ENCODE measurements at regions not wholly inside any gene's neighbourhood (a gene's known extent, or its start where the extent isn't known, plus 50 kb on each side); places are given as distances from the start of the nearest gene placed in this dataset.

- peaks cover 2% of the 10 kb centered on the region for H3K27me3 Mint-ChIP-seq (ENCODE audit: low read depth)
- POLR2A ChIA-PET, result no interaction called here
- DNase-seq (no peak), ATAC-seq (no peak)
- CTCF ChIA-PET, result no interaction called here
- H3K9me3 Mint-ChIP-seq (ENCODE audit: insufficient read depth), result no peaks in the 10 kb centered on the region
- no peak overlapping the region for H3K27ac Mint-ChIP-seq
- no peaks in the 10 kb centered on the region for H3K36me3 Mint-ChIP-seq (ENCODE audit: low read depth)
- no peak overlapping the region for H3K4me3 Mint-ChIP-seq
- no peaks in the 10 kb centered on the region for H3K4me1 Mint-ChIP-seq (ENCODE audit: low read depth)
These were observed 177.8 kb downstream of the LNPK start for GRCh38 chr2:175824243-175824642.

GRCh38 chr2:175823707-175824073, 178.4 kb downstream of the LNPK start:
- ATAC-seq (no peak), DNase-seq (no peak)
- no peaks in the 10 kb centered on the region for H3K4me1 Mint-ChIP-seq (ENCODE audit: low read depth)
- no peaks in the 10 kb centered on the region for H3K9me3 Mint-ChIP-seq (ENCODE audit: insufficient read depth)
- ChIA-PET POLR2A (no interaction called here), CTCF (no interaction called here)
- H3K36me3 Mint-ChIP-seq (ENCODE audit: low read depth), result no peaks in the 10 kb centered on the region
- no peak overlapping the region for H3K27ac Mint-ChIP-seq
- peaks cover 2% of the 10 kb centered on the region for H3K27me3 Mint-ChIP-seq (ENCODE audit: low read depth)
- no peak overlapping the region for H3K4me3 Mint-ChIP-seq

- Mint-ChIP-seq H3K9me3 (ENCODE audit: insufficient read depth) (no peaks in the 10 kb centered on the region), H3K36me3 (ENCODE audit: low read depth) (no peaks in the 10 kb centered on the region), H3K27ac (no peak overlapping the region), H3K27me3 (ENCODE audit: low read depth) (no peaks in the 10 kb centered on the region), H3K4me1 (ENCODE audit: low read depth) (no peaks in the 10 kb centered on the region), H3K4me3 (no peak overlapping the region)
- POLR2A ChIA-PET, result interaction anchor here (0.6 kb wide), 1 partner anchor 862 kb away, joined by 4 read pairs; no protein-coding TSS in a partner anchor
- ATAC-seq (no peak), DNase-seq (no peak)
- CTCF ChIA-PET, result no interaction called here
These were observed 178.9 kb downstream of the LNPK start for GRCh38 chr2:175823002-175823706.

- DNase-seq (no peak), ATAC-seq (no peak)
- H3K4me3 Mint-ChIP-seq, result no peak overlapping the region
- no peaks in the 10 kb centered on the region for H3K27me3 Mint-ChIP-seq (ENCODE audit: low read depth)
- ChIA-PET CTCF (no interaction called here), POLR2A (no interaction called here)
- H3K9me3 Mint-ChIP-seq (ENCODE audit: insufficient read depth), result no peaks in the 10 kb centered on the region
- no peak overlapping the region for H3K27ac Mint-ChIP-seq
- H3K36me3 Mint-ChIP-seq (ENCODE audit: low read depth), result no peaks in the 10 kb centered on the region
- no peaks in the 10 kb centered on the region for H3K4me1 Mint-ChIP-seq (ENCODE audit: low read depth)
These were observed 184.8 kb downstream of the LNPK start for GRCh38 chr2:175817221-175817620.

GRCh38 chr2:175815537-175815936, 186.5 kb downstream of the LNPK start:
- Mint-ChIP-seq H3K36me3 (ENCODE audit: low read depth) (no peaks in the 10 kb centered on the region), H3K4me3 (no peak overlapping the region), H3K27me3 (ENCODE audit: low read depth) (no peaks in the 10 kb centered on the region), H3K9me3 (ENCODE audit: insufficient read depth) (no peaks in the 10 kb centered on the region), H3K4me1 (ENCODE audit: low read depth) (no peaks in the 10 kb centered on the region), H3K27ac (no peak overlapping the region)
- ATAC-seq (no peak), DNase-seq (no peak)
- CTCF ChIA-PET, result no interaction called here
- POLR2A ChIA-PET, result no interaction called here

GRCh38 chr2:175811971-175812370, 190.1 kb downstream of the LNPK start:
- Mint-ChIP-seq H3K4me3 (no peak overlapping the region), H3K4me1 (ENCODE audit: low read depth) (no peaks in the 10 kb centered on the region), H3K9me3 (ENCODE audit: insufficient read depth) (no peaks in the 10 kb centered on the region), H3K36me3 (ENCODE audit: low read depth) (no peaks in the 10 kb centered on the region), H3K27me3 (ENCODE audit: low read depth) (no peaks in the 10 kb centered on the region), H3K27ac (no peak overlapping the region)
- DNase-seq (no peak), ATAC-seq (no peak)
- ChIA-PET POLR2A (no interaction called here), CTCF (no interaction called here)

GRCh38 chr2:175808858-175809257, 193.2 kb downstream of the LNPK start:
- ATAC-seq, result no peak
- Mint-ChIP-seq H3K4me3 (no peak overlapping the region), H3K9me3 (ENCODE audit: insufficient read depth) (no peaks in the 10 kb centered on the region), H3K27me3 (ENCODE audit: low read depth) (peaks cover 3% of the 10 kb centered on the region), H3K4me1 (ENCODE audit: low read depth) (no peaks in the 10 kb centered on the region), H3K36me3 (ENCODE audit: low read depth) (no peaks in the 10 kb centered on the region), H3K27ac (no peak overlapping the region)
- no peak for DNase-seq
- CTCF ChIA-PET, result no interaction called here
- POLR2A ChIA-PET, result no interaction called here

GRCh38 chr2:175808078-175808477, 194.0 kb downstream of the LNPK start:
- H3K4me1 Mint-ChIP-seq (ENCODE audit: low read depth), result no peaks in the 10 kb centered on the region
- DNase-seq, result no peak
- CTCF ChIA-PET, result no interaction called here
- H3K27me3 Mint-ChIP-seq (ENCODE audit: low read depth), result peaks cover 3% of the 10 kb centered on the region
- no peak overlapping the region for H3K4me3 Mint-ChIP-seq
- ATAC-seq, result no peak
- no peaks in the 10 kb centered on the region for H3K36me3 Mint-ChIP-seq (ENCODE audit: low read depth)
- POLR2A ChIA-PET, result no interaction called here
- H3K27ac Mint-ChIP-seq, result no peak overlapping the region
- no peaks in the 10 kb centered on the region for H3K9me3 Mint-ChIP-seq (ENCODE audit: insufficient read depth)

GRCh38 chr2:175807031-175807873, 194.8 kb downstream of the LNPK start:
- Mint-ChIP-seq H3K4me1 (ENCODE audit: low read depth) (no peaks in the 10 kb centered on the region), H3K27ac (no peak overlapping the region), H3K36me3 (ENCODE audit: low read depth) (no peaks in the 10 kb centered on the region), H3K27me3 (ENCODE audit: low read depth) (peaks cover 3% of the 10 kb centered on the region), H3K4me3 (no peak overlapping the region), H3K9me3 (ENCODE audit: insufficient read depth) (no peaks in the 10 kb centered on the region)
- ChIA-PET CTCF (no interaction called here), POLR2A (no interaction called here)
- no peak for DNase-seq
- no peak for ATAC-seq

- H3K27ac Mint-ChIP-seq, result no peak overlapping the region
- H3K4me3 Mint-ChIP-seq, result no peak overlapping the region
- H3K36me3 Mint-ChIP-seq (ENCODE audit: low read depth), result no peaks in the 10 kb centered on the region
- ATAC-seq, result no peak
- peaks cover 3% of the 10 kb centered on the region for H3K27me3 Mint-ChIP-seq (ENCODE audit: low read depth)
- no peaks in the 10 kb centered on the region for H3K4me1 Mint-ChIP-seq (ENCODE audit: low read depth)
- H3K9me3 Mint-ChIP-seq (ENCODE audit: insufficient read depth), result no peaks in the 10 kb centered on the region
- no peak for DNase-seq
- CTCF ChIA-PET, result no interaction called here
- POLR2A ChIA-PET, result no interaction called here
These were observed 195.5 kb downstream of the LNPK start for GRCh38 chr2:175806570-175806969.

GRCh38 chr2:175806125-175806490, 196.0 kb downstream of the LNPK start:
- peaks cover 3% of the 10 kb centered on the region for H3K27me3 Mint-ChIP-seq (ENCODE audit: low read depth)
- DNase-seq (no peak), ATAC-seq (no peak)
- ChIA-PET CTCF (no interaction called here), POLR2A (no interaction called here)
- no peak overlapping the region for H3K27ac Mint-ChIP-seq
- H3K9me3 Mint-ChIP-seq (ENCODE audit: insufficient read depth), result no peaks in the 10 kb centered on the region
- no peak overlapping the region for H3K4me3 Mint-ChIP-seq
- H3K4me1 Mint-ChIP-seq (ENCODE audit: low read depth), result no peaks in the 10 kb centered on the region
- H3K36me3 Mint-ChIP-seq (ENCODE audit: low read depth), result no peaks in the 10 kb centered on the region

GRCh38 chr2:175805442-175806124, 196.5 kb downstream of the LNPK start:
- Mint-ChIP-seq H3K27ac (no peak overlapping the region), H3K27me3 (ENCODE audit: low read depth) (peaks cover 3% of the 10 kb centered on the region), H3K4me1 (ENCODE audit: low read depth) (no peaks in the 10 kb centered on the region), H3K36me3 (ENCODE audit: low read depth) (no peaks in the 10 kb centered on the region), H3K9me3 (ENCODE audit: insufficient read depth) (no peaks in the 10 kb centered on the region), H3K4me3 (no peak overlapping the region)
- CTCF ChIA-PET, result no interaction called here
- POLR2A ChIA-PET, result no interaction called here
- DNase-seq, result no peak
- no peak for ATAC-seq

Data from activated CD8-positive, alpha-beta T cell treated with anti-CD3 and anti-CD28 coated beads, Interleukin-2, amount 10 ng/mL, durations not matched to agents 7 days and 5 days (primary cell).